NCI-H345 treated with DMSO at 0.1 percent for 48 hours (cell line): ENCODE measurements at regions not wholly inside any gene's neighbourhood (a gene's known extent, or its start where the extent isn't known, plus 50 kb on each side); places are given as distances from the start of the nearest gene placed in this dataset.
A peak's percentile ranks its signal among the peaks of the same experiment; 100 is the strongest.

Experiments used
- DNase-seq: peaks from one replicate; lab custom pipeline; 2025; ENCODE audit not compliant: unreplicated experiment; lab: John Stamatoyannopoulos, UW

DNA sequence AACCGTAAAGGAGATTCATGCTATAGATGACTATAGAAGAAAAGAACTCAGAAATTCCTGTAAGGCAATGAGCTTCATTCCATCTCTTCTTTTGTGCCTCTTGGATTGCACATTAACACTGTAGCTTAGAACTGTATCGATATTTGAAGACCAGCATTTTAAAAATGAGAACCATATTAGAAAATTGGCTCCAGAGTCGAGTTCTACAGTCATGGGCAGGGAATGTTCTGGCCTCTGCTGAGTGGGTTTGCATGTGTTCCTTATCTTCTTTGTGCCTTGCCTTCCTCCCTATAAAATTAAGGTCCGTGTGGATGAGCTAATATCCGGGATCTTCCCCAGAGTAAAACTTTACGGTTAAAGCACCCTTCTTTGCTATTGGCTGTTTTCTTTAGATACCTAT lies 77.4 kb upstream of the PLCL2 start:
- no peak for DNase-seq

- no peak for DNase-seq
These were observed 76.2 kb upstream of the PLCL2 start for GRCh38 chr3:16808393-16809107.

GRCh38 chr3:16809482-16809881 lies 75.3 kb upstream of the PLCL2 start:
- no peak for DNase-seq

DNA sequence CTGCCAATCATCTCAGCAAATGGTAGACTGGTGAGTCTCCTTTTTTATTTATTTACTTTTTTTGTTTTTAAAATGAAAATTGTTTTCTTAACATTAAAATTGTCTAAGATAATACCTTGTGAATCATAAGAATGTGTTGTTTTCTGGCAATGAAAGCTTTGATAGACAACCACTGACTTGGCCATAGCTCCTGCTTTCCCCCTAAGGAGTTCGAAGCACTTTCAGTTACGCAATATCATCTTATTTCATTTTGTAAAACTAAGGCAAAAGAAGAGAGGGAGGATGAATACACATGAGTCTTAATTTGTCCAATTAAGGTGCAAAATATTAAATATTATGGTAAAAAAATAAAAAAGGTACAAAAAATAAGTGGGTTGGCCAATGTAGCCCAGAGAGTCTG lies 74.8 kb upstream of the PLCL2 start:
- no peak for DNase-seq

DNA sequence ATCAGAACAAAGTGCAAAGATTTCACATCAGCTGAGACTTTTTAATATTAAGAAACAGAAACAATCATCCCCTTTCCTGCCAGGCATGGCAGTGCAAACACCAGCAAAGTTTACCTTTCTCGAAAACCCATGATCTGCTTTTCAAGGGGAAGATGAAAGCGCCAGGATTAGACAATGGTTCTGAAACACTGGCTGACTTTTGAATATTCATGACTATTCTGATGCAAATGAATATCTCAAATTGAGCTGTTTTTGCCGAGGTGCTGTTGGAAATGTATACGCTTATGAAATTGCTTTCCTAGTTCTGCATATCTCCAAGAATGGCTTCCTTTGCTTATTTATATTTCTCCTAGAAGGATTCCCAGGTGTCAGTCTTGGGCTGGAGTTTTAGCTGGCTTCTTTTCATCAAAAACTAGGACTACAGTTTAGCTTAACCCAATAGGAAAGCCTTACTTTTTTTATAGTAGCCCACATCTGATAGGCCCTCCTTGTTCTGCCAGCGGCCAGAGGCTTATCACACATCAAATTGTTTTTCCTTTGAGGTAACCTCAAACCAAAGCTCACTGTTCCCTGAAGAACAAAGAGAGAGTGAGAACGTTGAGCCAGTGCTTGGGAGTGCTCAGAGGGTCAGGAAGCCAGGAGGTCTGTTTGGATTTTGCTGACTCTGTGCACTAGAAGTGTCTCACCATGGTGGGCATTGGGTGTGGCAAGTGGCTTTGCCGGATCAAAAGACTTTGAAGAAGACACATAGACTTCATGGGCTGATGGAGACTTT lies 74.0 kb upstream of the PLCL2 start:
- DNase-seq = peak; percentile 5

DNA sequence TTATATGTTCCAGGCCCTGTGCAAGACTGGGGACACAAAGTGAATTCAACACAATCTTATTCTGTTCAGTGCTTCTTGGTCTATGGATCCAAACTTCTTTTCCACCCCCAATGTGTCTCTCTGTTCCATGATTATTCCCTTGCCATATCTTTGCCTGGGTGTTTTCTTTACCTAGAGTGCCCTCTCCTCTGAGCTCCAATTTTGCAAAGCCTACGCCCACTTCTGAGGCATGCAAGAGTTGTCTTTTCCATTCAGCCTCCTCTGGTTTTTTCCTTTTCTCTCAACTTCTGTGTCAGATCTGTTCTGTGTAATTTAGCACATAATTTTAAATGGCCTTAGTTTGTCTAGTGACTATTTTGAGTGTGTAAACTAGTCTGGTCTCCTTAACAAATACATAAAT lies 72.8 kb upstream of the PLCL2 start:
- no peak for DNase-seq

DNA sequence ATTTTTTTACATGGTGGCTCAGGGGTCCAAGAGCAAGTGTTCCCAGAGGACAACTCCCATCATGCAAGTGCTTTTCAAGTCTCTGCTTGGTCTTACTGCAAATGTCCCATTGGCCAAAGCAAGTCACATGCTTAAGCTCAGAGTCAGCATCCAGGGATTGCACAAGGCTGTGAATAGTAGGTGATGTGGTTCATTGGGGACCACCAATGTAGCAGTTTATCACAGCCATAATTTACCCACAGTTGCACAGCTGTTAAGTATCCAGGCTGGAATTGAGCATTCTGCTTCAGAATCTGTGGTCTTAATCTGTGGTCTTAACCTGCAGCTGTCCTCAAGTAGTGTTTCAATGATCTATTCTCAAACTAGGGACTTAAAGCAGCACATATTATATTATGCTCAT lies 71.4 kb upstream of the PLCL2 start:
- DNase-seq = no peak

- DNase-seq = no peak
These were observed 68.5 kb upstream of the PLCL2 start for GRCh38 chr3:16816048-16816780.

- DNase-seq = no peak
These were observed 67.6 kb upstream of the PLCL2 start for GRCh38 chr3:16817197-16817596.

DNA sequence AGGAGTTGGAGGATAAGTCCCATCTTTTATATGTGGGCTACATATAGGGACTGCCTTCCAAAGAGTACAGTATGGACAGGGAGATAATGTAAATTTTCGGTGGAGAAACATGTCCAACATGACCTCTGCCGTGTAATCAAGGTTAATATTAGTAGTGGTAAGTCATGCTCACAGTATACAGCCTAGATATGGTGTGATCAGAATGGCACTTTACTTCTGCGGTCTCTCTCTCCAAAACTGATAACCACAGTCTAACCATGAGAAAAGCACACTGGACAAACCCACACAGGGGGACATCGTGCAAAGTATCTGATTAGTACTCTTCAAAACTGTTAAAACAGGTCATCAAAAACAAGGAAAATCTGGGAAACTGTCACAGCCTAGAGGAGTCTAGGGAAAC lies 66.6 kb upstream of the PLCL2 start:
- no peak for DNase-seq

- no peak for DNase-seq
These were observed 65.8 kb upstream of the PLCL2 start for GRCh38 chr3:16818945-16819344.

DNA sequence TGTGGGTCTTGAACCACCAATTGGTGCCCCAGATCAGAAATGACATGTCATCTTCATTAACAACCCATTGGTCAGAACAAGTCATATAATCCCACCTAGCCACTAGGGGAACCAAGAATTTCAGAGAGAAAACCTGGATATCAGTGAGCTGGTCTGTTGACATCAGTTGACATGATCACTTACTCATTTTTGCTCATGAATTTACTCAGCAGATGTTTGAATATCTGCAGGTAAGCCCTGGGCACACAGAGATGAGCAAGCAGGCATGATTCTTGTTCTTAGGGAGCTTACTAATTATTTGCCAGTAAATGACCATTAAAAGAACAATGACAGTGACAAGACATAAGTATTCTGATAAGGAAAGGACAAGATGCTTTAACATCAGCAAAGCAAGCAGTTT lies 64.3 kb upstream of the PLCL2 start:
- no peak for DNase-seq

- DNase-seq = no peak
These were observed 63.7 kb upstream of the PLCL2 start for GRCh38 chr3:16821053-16821452.

- no peak for DNase-seq
These were observed 60.6 kb upstream of the PLCL2 start for GRCh38 chr3:16824081-16824696.

DNA sequence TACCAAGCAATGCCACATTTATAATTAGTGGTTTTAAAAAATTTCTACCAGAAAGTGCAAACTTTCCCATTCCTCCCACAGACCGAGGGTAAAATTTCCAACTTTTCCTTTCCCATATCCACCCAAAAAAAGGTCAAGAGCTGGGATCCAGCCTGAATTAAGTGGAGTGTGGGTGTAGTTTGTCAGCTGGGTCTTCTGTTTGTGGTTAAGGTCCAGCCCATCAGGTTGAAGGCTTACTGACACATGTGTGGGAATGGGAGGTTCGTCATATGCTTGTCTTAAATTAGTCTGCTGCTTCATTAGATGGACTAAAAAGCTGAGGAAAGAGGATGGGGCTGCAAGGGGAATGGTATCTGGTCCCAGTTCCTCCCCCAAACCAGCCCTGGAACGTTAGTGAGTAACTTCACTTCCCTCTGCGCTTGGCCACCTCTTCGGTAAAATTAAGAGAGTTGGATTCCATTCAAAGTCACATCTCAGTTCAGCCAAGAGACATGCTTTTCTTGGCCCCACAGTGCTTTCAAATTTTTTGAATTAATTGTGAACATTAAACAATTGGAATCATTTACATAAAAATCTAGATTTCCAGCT lies 59.0 kb upstream of the PLCL2 start:
- DNase-seq = no peak

DNA sequence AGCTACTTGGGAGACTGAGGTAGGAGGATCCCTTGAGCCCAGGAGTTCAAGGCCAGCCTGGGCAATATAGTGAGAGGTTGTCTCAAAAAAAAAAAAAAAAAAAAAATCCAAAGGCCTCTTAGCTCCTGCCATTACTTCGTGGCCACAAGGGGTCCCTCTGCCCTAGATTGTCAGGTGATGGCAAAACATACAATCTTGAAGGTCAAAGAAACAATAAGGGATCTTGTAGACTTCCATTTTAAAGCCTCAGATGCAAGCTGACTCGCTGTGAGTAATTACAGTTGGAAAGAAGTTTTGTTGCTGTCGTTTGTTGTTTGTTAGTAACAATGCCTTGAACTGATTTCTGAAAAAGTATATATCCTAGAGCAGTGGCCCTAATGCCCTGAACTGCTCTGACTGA lies 55.9 kb upstream of the PLCL2 start:
- DNase-seq = no peak

GRCh38 chr3:16831846-16832245 lies 52.9 kb upstream of the PLCL2 start:
- no peak for DNase-seq

- no peak for DNase-seq
These were observed 50.5 kb upstream of the PLCL2 start for GRCh38 chr3:16834214-16834613.

DNA sequence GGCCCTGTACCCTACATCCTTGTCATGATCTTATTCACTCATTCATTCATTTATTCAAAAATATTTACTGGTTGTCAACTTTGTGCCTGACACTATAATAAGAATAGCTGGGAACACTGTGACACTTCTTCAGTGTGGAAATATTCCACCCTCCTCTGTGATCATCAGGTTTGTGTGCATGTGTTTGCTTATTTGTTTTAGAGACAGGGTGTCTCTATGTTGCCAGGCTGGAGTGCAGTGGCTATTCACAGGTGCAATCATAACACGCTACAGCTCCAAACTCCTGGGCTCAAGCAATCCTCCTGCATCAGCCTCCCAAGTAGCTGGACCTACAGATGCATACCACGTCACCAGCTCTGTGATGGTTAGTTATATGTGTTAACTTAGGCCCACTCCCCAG lies 50.0 kb upstream of the PLCL2 start:
- DNase-seq = no peak
